ENCODE measurements at regions not wholly inside any gene's neighbourhood (a gene's known extent, or its start where the extent isn't known, plus 50 kb on each side); places are given as distances from the start of the nearest gene placed in this dataset.
A peak's percentile ranks its signal among the peaks of the same experiment; 100 is the strongest.

GRCh38 chr4:45358573-45359506 is 632.5 kb upstream of the GNPDA2 start:
- DNase-seq (ENCODE audit: low spot score): no peak

DNA sequence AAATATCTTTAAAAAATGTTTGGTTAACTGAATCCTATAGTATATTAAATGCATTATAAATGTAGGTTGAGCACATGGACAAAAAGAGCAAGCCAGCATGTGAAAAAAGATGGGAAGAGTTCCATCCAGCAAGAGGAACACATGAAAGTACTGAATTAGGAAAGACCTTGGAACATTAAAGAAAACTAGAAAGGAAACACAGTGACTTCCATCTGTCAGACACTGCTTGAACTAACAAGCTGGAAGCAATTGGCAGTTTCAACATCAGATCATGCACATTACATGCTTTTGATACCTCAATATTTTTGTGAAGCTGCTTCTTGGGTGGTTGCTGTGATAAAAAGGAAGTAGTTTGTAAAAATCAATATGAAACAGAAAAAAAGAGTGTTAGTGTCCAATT is 626.8 kb upstream of the GNPDA2 start:
- DNase-seq (ENCODE audit: low spot score): no peak

DNA sequence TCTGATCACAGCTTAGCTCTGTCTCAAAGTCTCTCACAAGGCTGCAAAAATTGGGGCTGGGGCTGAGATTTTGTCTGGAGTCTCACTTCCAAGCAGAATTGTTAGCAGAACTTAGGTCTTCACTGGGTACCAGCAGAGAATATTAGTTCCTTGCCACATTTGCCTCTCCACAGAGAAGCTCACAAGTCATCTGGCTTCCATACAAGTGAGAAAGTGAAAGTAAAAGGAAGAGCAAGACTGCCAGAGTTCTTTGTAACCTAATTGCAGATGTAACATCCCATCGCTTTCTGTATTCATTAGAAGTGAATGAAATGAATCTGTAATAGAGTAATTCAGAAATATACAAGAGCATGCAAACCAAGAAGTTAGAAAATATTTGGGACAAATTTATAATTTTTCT is 624.1 kb upstream of the GNPDA2 start:
- DNase-seq (ENCODE audit: low spot score): peak; percentile 43

DNA sequence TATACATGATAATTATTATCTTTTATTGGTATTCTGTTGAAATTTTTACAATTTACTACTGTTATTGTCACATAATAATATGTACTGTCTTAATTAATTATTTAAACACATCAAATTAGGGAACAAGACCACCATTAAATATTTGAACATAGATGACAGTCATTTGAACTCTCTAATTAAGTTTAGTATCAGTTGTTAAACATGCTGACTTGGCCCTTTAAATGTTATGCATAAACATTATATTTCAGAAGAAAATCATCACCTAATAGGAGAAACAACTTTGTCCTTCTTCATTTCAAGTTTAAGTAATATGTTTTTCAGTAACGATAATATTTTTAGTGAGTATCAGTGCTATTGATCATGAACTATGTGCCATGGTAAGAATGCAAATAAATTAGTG is 623.5 kb upstream of the GNPDA2 start:
- no peak for DNase-seq (ENCODE audit: low spot score)

- no peak for DNase-seq (ENCODE audit: low spot score)
Observed at GRCh38 chr4:45346816-45347435, 620.6 kb upstream of the GNPDA2 start.

- no peak for DNase-seq (ENCODE audit: low spot score)
Observed at GRCh38 chr4:45345558-45345957, 619.2 kb upstream of the GNPDA2 start.

- no peak for DNase-seq (ENCODE audit: low spot score)
Observed at GRCh38 chr4:45331802-45332201, 605.4 kb upstream of the GNPDA2 start.

DNA sequence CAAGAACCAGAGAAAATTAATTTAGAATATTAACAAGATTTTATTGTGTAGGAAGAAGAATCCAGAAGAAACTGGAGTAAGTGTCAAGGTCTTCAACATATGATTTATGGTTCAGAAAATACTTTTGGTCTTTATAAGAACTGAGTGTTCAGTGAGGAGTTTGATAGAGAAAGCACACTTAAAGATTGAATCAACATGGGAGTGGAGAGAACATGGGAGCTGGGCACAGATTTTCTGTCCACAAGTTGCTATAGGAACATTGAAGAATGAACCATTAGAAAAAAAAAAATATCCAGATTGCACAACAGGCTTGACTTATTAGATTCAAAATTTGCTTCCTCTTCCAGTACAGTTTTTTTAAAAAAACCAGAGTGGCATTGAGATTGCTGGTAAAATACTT is 601.2 kb upstream of the GNPDA2 start:
- DNase-seq (ENCODE audit: low spot score): no peak

GRCh38 chr4:45324455-45325417 is 598.4 kb upstream of the GNPDA2 start:
- no peak for DNase-seq (ENCODE audit: low spot score)

GRCh38 chr4:45323453-45324058 is 597.2 kb upstream of the GNPDA2 start:
- no peak for DNase-seq (ENCODE audit: low spot score)

- no peak for DNase-seq (ENCODE audit: low spot score)
Observed at GRCh38 chr4:45317739-45318138, 591.4 kb upstream of the GNPDA2 start.

GRCh38 chr4:45317276-45317675 is 590.9 kb upstream of the GNPDA2 start:
- peak; percentile 38 for DNase-seq (ENCODE audit: low spot score)

GRCh38 chr4:45316257-45316656 is 589.9 kb upstream of the GNPDA2 start:
- no peak for DNase-seq (ENCODE audit: low spot score)

DNA sequence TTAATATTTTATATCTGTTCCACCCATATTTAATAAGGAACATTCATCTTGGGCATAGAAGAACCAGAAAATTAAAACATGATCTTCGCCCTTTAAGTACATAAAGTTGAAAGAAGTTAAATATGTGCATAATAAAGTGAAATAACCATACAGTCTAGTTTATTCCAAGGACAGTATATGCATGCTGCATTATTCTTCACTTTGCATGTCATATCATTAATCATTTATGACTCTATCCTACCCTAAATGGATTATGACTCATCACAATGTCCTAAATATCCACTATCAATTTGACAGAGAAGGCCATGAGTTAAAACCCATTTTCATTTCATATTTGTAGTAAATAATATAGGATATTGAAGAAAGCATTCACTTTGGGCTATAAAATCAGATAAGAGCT is 576.5 kb upstream of the GNPDA2 start:
- no peak for DNase-seq (ENCODE audit: low spot score)

DNA sequence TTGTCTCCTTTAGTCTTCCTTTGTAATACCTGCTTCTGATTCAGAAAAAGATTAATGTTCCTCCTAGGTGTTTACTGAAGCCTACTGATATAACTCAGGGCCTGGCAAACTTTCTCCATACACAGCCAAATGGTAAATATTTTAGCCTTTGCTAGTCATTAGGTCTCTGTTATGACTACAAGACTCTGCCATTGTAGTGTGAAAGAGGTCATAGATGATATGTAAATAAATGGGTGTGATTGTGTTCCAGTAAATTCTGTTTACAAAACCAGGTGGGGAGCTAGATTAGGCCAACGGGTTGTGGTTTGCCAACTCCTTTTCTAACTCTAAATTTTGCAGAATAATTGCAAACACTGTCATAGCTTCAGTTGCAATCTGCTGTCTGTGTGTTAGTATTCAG is 568.1 kb upstream of the GNPDA2 start:
- DNase-seq (ENCODE audit: low spot score): no peak

- DNase-seq (ENCODE audit: low spot score): no peak
Observed at GRCh38 chr4:45293335-45293734, 567.0 kb upstream of the GNPDA2 start.

- DNase-seq (ENCODE audit: low spot score): no peak
Observed at GRCh38 chr4:45292844-45293243, 566.5 kb upstream of the GNPDA2 start.

- no peak for DNase-seq (ENCODE audit: low spot score)
Observed at GRCh38 chr4:45284400-45285085, 558.2 kb upstream of the GNPDA2 start.

DNA sequence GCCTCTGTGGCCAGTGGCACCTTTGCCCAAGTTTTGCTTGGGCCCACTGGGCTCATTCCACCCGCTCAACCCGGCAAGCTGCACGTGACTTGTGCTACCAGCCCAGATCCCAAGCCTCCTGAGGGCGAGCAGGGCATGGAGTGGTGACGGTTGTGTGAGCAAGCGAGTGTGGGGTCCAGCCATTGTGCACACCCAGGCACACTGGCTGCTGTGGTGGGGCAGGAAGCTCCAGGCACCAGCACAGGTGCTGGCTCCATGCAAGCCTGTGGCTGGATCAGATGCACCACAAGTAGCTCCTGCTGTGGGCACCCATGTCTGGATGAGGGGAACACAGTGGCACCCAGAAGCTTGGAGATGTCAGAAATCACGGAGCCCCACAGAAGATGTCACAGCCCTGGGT is 557.0 kb upstream of the GNPDA2 start:
- DNase-seq (ENCODE audit: low spot score): no peak

GRCh38 chr4:45280121-45280520 is 553.8 kb upstream of the GNPDA2 start:
- DNase-seq (ENCODE audit: low spot score): no peak

- no peak for DNase-seq (ENCODE audit: low spot score)
Observed at GRCh38 chr4:45275862-45276261, 549.5 kb upstream of the GNPDA2 start.

Measured in RKO (cell line).